ENCODE measurements at regions not wholly inside any gene's neighbourhood (a gene's known extent, or its start where the extent isn't known, plus 50 kb on each side); places are given as distances from the start of the nearest gene placed in this dataset.

- no peaks in the 10 kb centered on the region for H3K4me1 ChIP-seq
- no peak overlapping the region for H3K4me3 ChIP-seq
- H3K27me3 ChIP-seq, result no peaks in the 10 kb centered on the region
- TF ChIP-seq CTCF (IDR thresholded peaks at IDR 0.05), result no peak
- DNase-seq, result no peak
- H3K27ac ChIP-seq, result no peak overlapping the region
- H3K9me3 ChIP-seq, result no peaks in the 10 kb centered on the region
- intact Hi-C loops (cut with DNase I; ENCODE audit: low total_unique reads), result no loop called here
- H3K36me3 ChIP-seq, result no peaks in the 10 kb centered on the region
These were observed 83.1 kb upstream of the MLIP start for GRCh38 chr6:54028170-54028569.

- DNase-seq, result no peak
- H3K27me3 ChIP-seq, result no peaks in the 10 kb centered on the region
- no peak for TF ChIP-seq CTCF (IDR thresholded peaks at IDR 0.05)
- H3K36me3 ChIP-seq, result no peaks in the 10 kb centered on the region
- no peak overlapping the region for H3K27ac ChIP-seq
- intact Hi-C loops (cut with DNase I; ENCODE audit: low total_unique reads), result no loop called here
- no peak overlapping the region for H3K4me3 ChIP-seq
- no peaks in the 10 kb centered on the region for H3K4me1 ChIP-seq
- no peaks in the 10 kb centered on the region for H3K9me3 ChIP-seq
These were observed 82.1 kb upstream of the MLIP start for GRCh38 chr6:54029187-54029586.

GRCh38 chr6:54031169-54031568 is 80.1 kb upstream of the MLIP start:
- no peak overlapping the region for H3K4me3 ChIP-seq
- H3K4me1 ChIP-seq, result no peaks in the 10 kb centered on the region
- no peaks in the 10 kb centered on the region for H3K36me3 ChIP-seq
- no peaks in the 10 kb centered on the region for H3K9me3 ChIP-seq
- intact Hi-C loops (cut with DNase I; ENCODE audit: low total_unique reads), result no loop called here
- H3K27ac ChIP-seq, result no peak overlapping the region
- no peak for DNase-seq
- no peak for TF ChIP-seq CTCF (IDR thresholded peaks at IDR 0.05)
- H3K27me3 ChIP-seq, result no peaks in the 10 kb centered on the region

GRCh38 chr6:54037277-54037779 is 73.9 kb upstream of the MLIP start:
- H3K27ac ChIP-seq, result no peak overlapping the region
- H3K9me3 ChIP-seq, result no peaks in the 10 kb centered on the region
- H3K36me3 ChIP-seq, result no peaks in the 10 kb centered on the region
- TF ChIP-seq CTCF (IDR thresholded peaks at IDR 0.05), result no peak
- no peaks in the 10 kb centered on the region for H3K27me3 ChIP-seq
- no peaks in the 10 kb centered on the region for H3K4me1 ChIP-seq
- H3K4me3 ChIP-seq, result no peak overlapping the region
- intact Hi-C loops (cut with DNase I; ENCODE audit: low total_unique reads), result no loop called here
- no peak for DNase-seq

GRCh38 chr6:54040545-54040944 is 70.7 kb upstream of the MLIP start:
- Histone ChIP-seq H3K36me3 (no peaks in the 10 kb centered on the region), H3K4me1 (no peaks in the 10 kb centered on the region), H3K27me3 (no peaks in the 10 kb centered on the region), H3K27ac (no peak overlapping the region), H3K4me3 (no peak overlapping the region), H3K9me3 (no peaks in the 10 kb centered on the region)
- intact Hi-C loops (cut with DNase I; ENCODE audit: low total_unique reads), result no loop called here
- DNase-seq, result no peak
- no peak for TF ChIP-seq CTCF (IDR thresholded peaks at IDR 0.05)

- Histone ChIP-seq H3K27me3 (no peaks in the 10 kb centered on the region), H3K9me3 (no peaks in the 10 kb centered on the region), H3K27ac (no peak overlapping the region), H3K4me3 (no peak overlapping the region), H3K36me3 (no peaks in the 10 kb centered on the region), H3K4me1 (no peaks in the 10 kb centered on the region)
- DNase-seq, result no peak
- intact Hi-C loops (cut with DNase I; ENCODE audit: low total_unique reads), result no loop called here
- TF ChIP-seq CTCF (IDR thresholded peaks at IDR 0.05), result no peak
These were observed 70.0 kb upstream of the MLIP start for GRCh38 chr6:54041239-54041638.

Data from tibial artery (tissue), 4 donors.